Heart left ventricle (tissue), 16 donors: ENCODE measurements at regions not wholly inside any gene's neighbourhood (a gene's known extent, or its start where the extent isn't known, plus 50 kb on each side); places are given as distances from the start of the nearest gene placed in this dataset.

Source experiments
- ATAC-seq, 4 donors: fragments of 200-7000 bp; cut with Tn5 transposase; one replicate each; pipeline ENCODE4 v1.9.1; 2020 to 2022; ENCODE audit warnings: moderate library complexity in 4 of 4, mild to moderate bottlenecking in 3 of 4, moderate number of reproducible peaks in 1 of 4
- DNase-seq, 5 donors: peaks; one replicate each; pipeline ENCODE4 v3.0.0-alpha.2; 2020
- H3K27ac ChIP-seq, 12 donors: fragments of 200-600 bp; sonication (generic) in 4 of 12; one replicate each; pipeline versions ENCODE4 v1.5.0 to v1.8.0; 2016 to 2022; ENCODE audit warnings: mild to moderate bottlenecking in 2 of 12
- H3K27me3 ChIP-seq, 9 donors: fragments of 200-600 bp; sonication (generic) in 2 of 9; one replicate each; pipeline versions ENCODE4 v1.5.1 to v1.8.0; 2016 to 2022; ENCODE audit warnings: mild to moderate bottlenecking in 3 of 9
- H3K36me3 ChIP-seq, 9 donors: fragments of 200-600 bp; sonication (generic) in 2 of 9; one replicate each; pipeline versions ENCODE4 v1.5.0 to v1.8.0; 2018 to 2022; ENCODE audit warnings: mild to moderate bottlenecking in 2 of 9
- H3K4me1 ChIP-seq, 12 donors: fragments of 200-600 bp; sonication (generic) in 4 of 12; one replicate each; pipeline versions ENCODE4 v1.5.0 to v1.8.0; 2016 to 2022; ENCODE audit warnings: mild to moderate bottlenecking in 3 of 12
- H3K4me3 ChIP-seq, 12 donors: fragments of 200-600 bp; sonication (generic) in 4 of 12; one replicate each; pipeline versions ENCODE4 v1.5.0 to v1.8.0; 2017 to 2022; ENCODE audit warnings: mild to moderate bottlenecking in 9 of 12, moderate library complexity in 4 of 12
- H3K9me3 ChIP-seq, 12 donors: fragments of 200-600 bp; sonication (generic) in 4 of 12; one replicate each; pipeline versions ENCODE4 v1.5.0 to v1.8.0; 2016 to 2022; ENCODE audit warnings: mild to moderate bottlenecking in 1 of 12
- CTCF ChIP-seq, 12 donors: fragments of 200-600 bp; sonication (generic) in 4 of 12; IDR thresholded peaks; one replicate each; pipeline versions ENCODE4 v1.5.0 to v1.8.0; 2018 to 2022; ENCODE audit warnings: antibody characterized with exemption in 12 of 12, mild to moderate bottlenecking in 5 of 12
- POLR2A ChIP-seq, 2 donors: fragments of 450-650 bp; IDR thresholded peaks; one replicate each; pipeline ENCODE4 v1.6.1; 2017; ENCODE audit warnings: antibody characterized with exemption in 2 of 2, mild to moderate bottlenecking in 2 of 2, moderate library complexity in 2 of 2
- WGBS, 4 donors: extraction: QIAGEN DNeasy Blood & Tissue Kit in 2 of 4; methylation state at CpG; one replicate each; pipeline versions ENCODE4 v1.1.5 to v1.1.7; 2013 to 2018; 5-methylcytosine and 5-hydroxymethylcytosine counted together
- intact Hi-C, 10 donors: fragments of 100-400 bp; cut with DNase I; formaldehyde crosslinking; loops; one replicate each; pipeline versions ENCODE4 v1.11.1 to v1.14.2; 2022
- donor health status: ischemic (EF 13 %, LVEDD 7.1; RV severe dilation, severe dysfunction).
- donor health status: healthy with polysubstance abuse.
- donor health status: DM: no; HTN: yes; CAD: no.
- donor health status: DM: no; HTN: no; CAD: no.
- donor health status: ischemic (EF 25% LVEDD 6.9; RV normal size, moderate dysfunction).
- donor health status: ischemic (EF 25% LVEDD 5.7; RV mildly dilated, moderate dysfunction).
- donor health status: healthy.
- donor health status: DM: yes; HTN: yes; CAD: no.
- donor health status: ischemic (EF 35%, LVEDD 5.7; RV mildly dilated, moderate dysfunction).
- donor health status: nonischemic (EF 11% LVEDD 7.7; RV severe dilation, severe dysfunction).
- donor health status: DM: yes; HTN: yes; CAD: no.
- donor health status: PGD.
- donor health status: ischemic (EF 29% LVEDD 5.4; RV normal size, mild dysfunction).
- donor health status: nonischemic (EF 23%, LVEDD 6.1; RV moderate dilation, normal function).

DNA sequence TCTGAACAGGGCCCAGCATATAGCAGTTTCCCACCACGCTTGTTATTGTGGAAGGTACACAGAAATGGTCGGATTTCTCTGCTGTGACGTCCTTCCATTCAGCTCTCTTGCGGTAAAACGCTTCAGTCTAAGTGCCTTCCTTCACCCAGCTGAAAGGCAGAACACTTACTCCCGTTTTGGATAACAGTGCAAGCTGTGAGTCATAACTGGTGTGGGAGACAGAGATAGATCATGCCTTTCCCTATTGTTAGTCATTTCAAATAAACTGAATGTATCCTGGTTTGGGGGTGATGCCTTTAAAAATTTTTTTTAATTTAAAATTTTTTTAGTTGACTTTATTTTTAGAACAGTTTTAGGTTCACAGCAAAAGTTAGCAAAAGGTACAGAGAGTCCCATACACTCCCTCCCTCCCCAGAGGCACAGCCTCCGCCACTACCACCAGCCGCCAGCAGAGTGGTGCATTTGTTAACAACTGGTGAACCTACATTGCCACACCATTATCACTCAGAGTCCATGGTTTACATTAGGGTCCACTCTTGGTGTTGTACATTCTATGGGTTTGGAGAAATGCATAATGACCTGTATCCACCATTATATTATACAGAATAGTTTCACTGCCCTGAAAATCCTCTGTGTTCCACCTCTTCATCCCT, 94.9 kb upstream of the NSMCE3 start:
- no peaks in the 10 kb centered on the region for H3K36me3 ChIP-seq
- H3K27me3 ChIP-seq = peaks cover 0 to 17% (median 0%) of the 10 kb centered on the region in 9 donors
- peaks cover 0 to 16% (median 8%) of the 10 kb centered on the region in 12 donors for H3K9me3 ChIP-seq
- TF ChIP-seq CTCF (IDR thresholded peaks at IDR 0.05) (peak in 4 of 12 donors; percentile 8 to 23 (median 18)), POLR2A (IDR thresholded peaks at IDR 0.05) (no peak)
- DNase-seq = no peak
- 40 to 47% (median 45%) methylated on average over 8 of the region's 8 CpGs for WGBS, 4 donors
- intact Hi-C loops = no loop called here
- H3K4me1 ChIP-seq = no peaks in the 10 kb centered on the region
- ATAC-seq = peak in 2 of 4 donors; percentile 44 to 53
- no peak overlapping the region for H3K4me3 ChIP-seq
- H3K27ac ChIP-seq = no peak overlapping the region

DNA sequence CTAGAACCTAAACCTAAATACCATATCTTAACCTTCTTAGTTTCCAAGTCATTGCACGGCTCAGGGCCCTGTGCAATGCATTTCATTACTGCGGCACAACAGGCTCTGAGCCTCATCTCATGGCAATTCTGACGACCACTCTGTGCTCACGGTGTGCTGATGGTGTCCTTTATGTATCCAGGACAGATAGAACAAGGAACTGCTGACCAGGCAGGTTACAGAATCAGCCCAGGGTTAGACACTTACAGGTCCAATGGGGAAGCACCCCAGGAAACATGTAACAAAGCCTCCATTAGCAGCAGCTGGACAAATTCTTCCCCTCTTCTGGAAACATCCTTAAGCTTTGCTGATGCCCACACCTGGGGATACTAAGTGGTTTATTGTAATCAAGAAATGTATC, 91.9 kb upstream of the NSMCE3 start:
- H3K4me1 ChIP-seq = no peaks in the 10 kb centered on the region
- H3K4me3 ChIP-seq = no peak overlapping the region
- TF ChIP-seq POLR2A (IDR thresholded peaks at IDR 0.05) (no peak), CTCF (IDR thresholded peaks at IDR 0.05) (no peak)
- DNase-seq (no peak), ATAC-seq (no peak)
- no peaks in the 10 kb centered on the region for H3K9me3 ChIP-seq
- intact Hi-C loops = no loop called here
- 84 to 91% (median 89%) methylated on average over 4 of the region's 4 CpGs for WGBS, 4 donors
- H3K27me3 ChIP-seq = peaks cover 0 to 19% (median 0%) of the 10 kb centered on the region in 9 donors
- H3K36me3 ChIP-seq = no peaks in the 10 kb centered on the region
- no peak overlapping the region for H3K27ac ChIP-seq

GRCh38 chr15:29360152-29360551, 90.5 kb upstream of the NSMCE3 start:
- H3K4me1 ChIP-seq = no peaks in the 10 kb centered on the region
- no peak overlapping the region for H3K27ac ChIP-seq
- H3K9me3 ChIP-seq = no peaks in the 10 kb centered on the region
- WGBS, 4 donors = 60 to 84% (median 79%) methylated on average over 4 of the region's 4 CpGs
- intact Hi-C loops = no loop called here
- no peak for DNase-seq
- no peak overlapping the region for H3K4me3 ChIP-seq
- H3K36me3 ChIP-seq = no peaks in the 10 kb centered on the region
- H3K27me3 ChIP-seq = peaks cover 0 to 16% (median 0%) of the 10 kb centered on the region in 9 donors
- TF ChIP-seq CTCF (IDR thresholded peaks at IDR 0.05) (no peak), POLR2A (IDR thresholded peaks at IDR 0.05) (no peak)
- ATAC-seq = no peak

DNA sequence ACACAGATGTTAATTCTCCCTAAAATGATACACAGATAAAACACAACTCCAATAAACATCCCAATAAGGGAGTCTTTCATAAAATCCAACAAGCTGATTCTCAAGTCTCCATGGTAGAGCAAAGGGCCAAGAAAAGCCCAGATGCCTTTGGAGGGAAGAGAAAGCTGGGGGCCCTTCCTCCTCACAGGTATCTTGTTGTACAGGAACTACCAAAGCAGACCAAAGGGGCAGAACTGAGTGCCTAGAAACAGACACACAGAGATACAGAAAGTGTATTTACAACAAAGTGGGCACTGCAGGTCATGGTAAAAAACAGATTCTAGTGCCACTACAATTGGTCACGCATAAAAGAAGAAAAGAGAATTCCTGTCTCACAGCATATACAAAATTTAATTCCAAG, 87.2 kb upstream of the NSMCE3 start:
- intact Hi-C loops = loop anchor here in 1 of 10 donors (10.0 kb wide), 1 partner anchor 62 kb away; no protein-coding TSS in a partner anchor
- 90 to 95% (median 94%) methylated on average over 1 of the region's 1 CpG for WGBS, 4 donors
- no peak for DNase-seq

More for the DNA sequence above, 87.2 kb upstream of the NSMCE3 start:
- no peaks in the 10 kb centered on the region for H3K36me3 ChIP-seq
- peaks cover 0 to 18% (median 0%) of the 10 kb centered on the region in 9 donors for H3K27me3 ChIP-seq
- H3K4me3 ChIP-seq = no peak overlapping the region
- no peaks in the 10 kb centered on the region for H3K4me1 ChIP-seq
- H3K27ac ChIP-seq = no peak overlapping the region
- no peaks in the 10 kb centered on the region for H3K9me3 ChIP-seq
- TF ChIP-seq CTCF (IDR thresholded peaks at IDR 0.05) = no peak
- TF ChIP-seq POLR2A (IDR thresholded peaks at IDR 0.05) = no peak
- no peak for ATAC-seq
